GM13976 (cell line): ENCODE measurements at regions not wholly inside any gene's neighbourhood (a gene's known extent, or its start where the extent isn't known, plus 50 kb on each side); places are given as distances from the start of the nearest gene placed in this dataset.

Experiments
- DNase-seq: peaks from one replicate; pipeline ENCODE4 v3.0.0; 2012; ENCODE audit warnings: low spot score
- CTCF ChIP-seq: IDR thresholded peaks from 2 replicates; pipeline ENCODE4 v1.5.1; 2012; ENCODE audit warnings: borderline replicate concordance, mild to moderate bottlenecking; ENCODE audit not compliant: insufficient read depth; ENCODE audit errors: extremely low read depth, missing control alignments, control extremely low read depth
- in situ Hi-C: fragments of 300-500 bp; cut with MboI; formaldehyde crosslinking; loops from one replicate; pipeline ENCODE4 v1.12.0; 2022; ENCODE audit warnings: low sequenced_read_pairs, mixed read lengths, inconsistent platforms; ENCODE audit not compliant: unreplicated experiment

GRCh38 chr13:106865716-106866440, 297.9 kb upstream of the ARGLU1 start:
- in situ Hi-C loops, result no loop called here
- no peak for DNase-seq
- TF ChIP-seq CTCF, result no peak

GRCh38 chr13:106859533-106859904, 291.6 kb upstream of the ARGLU1 start:
- TF ChIP-seq CTCF, result no peak
- in situ Hi-C loops, result no loop called here
- DNase-seq, result no peak

GRCh38 chr13:106858903-106859532, 291.1 kb upstream of the ARGLU1 start:
- in situ Hi-C loops, result no loop called here
- no peak for TF ChIP-seq CTCF
- no peak for DNase-seq

GRCh38 chr13:106852436-106852835, 284.5 kb upstream of the ARGLU1 start:
- TF ChIP-seq CTCF, result no peak
- DNase-seq, result no peak
- in situ Hi-C loops, result no loop called here

- no peak for TF ChIP-seq CTCF
- no peak for DNase-seq
- in situ Hi-C loops, result no loop called here
These were observed 283.2 kb upstream of the ARGLU1 start for GRCh38 chr13:106850973-106851650.

GRCh38 chr13:106846571-106847448, 278.9 kb upstream of the ARGLU1 start:
- DNase-seq, result no peak
- TF ChIP-seq CTCF, result no peak
- in situ Hi-C loops, result no loop called here
